H7 (cell line): ENCODE measurements at regions not wholly inside any gene's neighbourhood (a gene's known extent, or its start where the extent isn't known, plus 50 kb on each side); places are given as distances from the start of the nearest gene placed in this dataset.

Experiments
- DNase-seq: peaks from one replicate; pipeline ENCODE4 v3.0.0; 2012
- H3K27me3 ChIP-seq: 2 replicates; pipeline ENCODE4 v1.6.0; 2011; ENCODE audit warnings: mild to moderate bottlenecking, low read length; ENCODE audit not compliant: control insufficient read depth, insufficient read depth
- H3K36me3 ChIP-seq: replicated peaks from 2 replicates; pipeline ENCODE4 v1.5.1; 2011; ENCODE audit warnings: low read length; ENCODE audit not compliant: control insufficient read depth, insufficient read depth
- H3K4me3 ChIP-seq: 2 replicates; pipeline ENCODE4 v1.5.1; 2011; ENCODE audit warnings: low read depth, mild to moderate bottlenecking, control low read depth, low read length, moderate library complexity; ENCODE audit not compliant: insufficient read depth

DNA sequence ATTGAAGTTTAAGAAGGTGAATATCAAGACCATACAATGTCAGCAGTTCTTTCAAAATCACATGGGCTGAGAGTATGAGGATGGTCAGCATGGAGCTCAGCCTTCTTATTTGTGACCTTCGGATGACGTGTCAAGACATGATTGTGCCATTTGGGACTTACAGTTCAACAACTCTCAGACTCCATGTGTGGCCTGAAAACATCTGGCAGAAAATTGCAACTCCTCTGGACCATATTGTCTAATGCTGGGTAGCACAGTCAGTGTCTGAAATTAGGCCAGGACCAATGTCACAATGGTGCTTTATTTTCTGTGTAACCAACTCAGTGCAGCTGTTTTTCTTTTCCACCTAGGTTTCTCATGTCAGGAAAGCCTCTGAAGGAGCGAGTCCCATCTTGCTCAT is 483.5 kb upstream of the PKN2 start:
- H3K36me3 ChIP-seq: no peaks in the 10 kb centered on the region
- no peak for DNase-seq
- H3K4me3 ChIP-seq: no peak overlapping the region
- H3K27me3 ChIP-seq: no peaks in the 10 kb centered on the region

DNA sequence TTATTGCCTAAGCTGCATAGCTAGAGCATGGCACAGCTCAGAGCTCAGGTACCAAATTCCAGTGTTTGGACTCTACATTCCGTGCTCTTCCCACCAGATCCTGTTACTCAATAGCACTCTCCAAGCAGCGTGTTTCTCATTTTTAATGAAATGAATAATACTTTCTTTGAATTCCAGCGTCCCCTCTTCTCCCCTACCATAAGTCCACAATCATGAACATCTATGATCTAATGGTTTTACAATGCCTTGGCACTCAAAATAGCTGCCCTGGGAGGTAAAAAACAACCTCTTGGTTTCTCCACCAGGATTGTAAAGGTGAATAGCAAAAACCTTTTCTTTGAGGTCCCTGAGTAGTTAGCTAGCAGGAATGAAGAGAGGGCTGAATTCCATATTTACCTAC is 480.0 kb upstream of the PKN2 start:
- Histone ChIP-seq H3K27me3 (no peaks in the 10 kb centered on the region), H3K36me3 (no peaks in the 10 kb centered on the region), H3K4me3 (no peak overlapping the region)
- DNase-seq: no peak

DNA sequence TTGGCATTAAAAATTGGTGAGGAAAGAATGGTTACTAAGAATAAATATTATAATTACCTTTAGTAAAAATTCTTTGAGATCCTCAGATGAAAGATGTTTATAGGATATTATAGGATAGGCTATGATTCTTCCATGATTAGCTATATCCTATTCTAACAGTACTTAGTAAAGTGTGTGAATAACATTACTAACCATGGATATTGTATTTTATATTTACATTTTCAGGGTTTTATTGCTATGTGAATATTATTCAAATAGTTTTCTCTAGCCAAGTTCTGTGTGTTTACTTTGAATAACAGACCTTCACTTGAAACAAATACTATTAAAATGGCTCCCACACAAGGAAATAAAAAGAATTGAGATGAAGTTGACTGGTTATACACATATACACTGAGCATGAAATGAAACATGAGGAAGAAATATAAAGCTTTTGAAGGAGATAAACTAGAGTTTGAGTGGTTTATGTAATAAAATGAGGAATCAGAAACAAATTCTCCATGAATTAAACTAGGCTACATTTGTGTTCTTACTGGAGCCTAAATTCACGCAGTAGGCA is 479.4 kb upstream of the PKN2 start:
- DNase-seq: no peak
- H3K4me3 ChIP-seq: no peak overlapping the region
- H3K27me3 ChIP-seq: no peaks in the 10 kb centered on the region
- H3K36me3 ChIP-seq: no peaks in the 10 kb centered on the region

DNA sequence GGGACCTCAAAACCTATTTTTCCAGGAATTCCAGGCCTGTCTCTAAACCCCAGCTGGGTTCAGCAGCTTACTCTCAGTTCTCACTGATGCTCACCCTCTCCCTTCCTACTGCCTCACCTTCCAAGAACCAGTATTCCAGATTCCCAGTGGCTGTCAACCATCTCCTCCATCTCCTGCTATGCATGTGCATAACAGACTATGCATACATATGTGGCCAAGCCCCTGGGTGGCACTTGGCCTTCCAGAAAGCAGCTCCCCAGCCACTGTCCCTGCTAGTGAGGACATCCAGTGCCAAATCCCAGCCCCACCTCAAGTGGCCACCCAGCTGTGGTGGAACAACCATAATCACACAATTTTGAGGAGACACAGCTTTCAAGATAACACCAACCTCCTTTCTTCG is 475.7 kb upstream of the PKN2 start:
- no peak for DNase-seq
- no peaks in the 10 kb centered on the region for H3K27me3 ChIP-seq

DNA sequence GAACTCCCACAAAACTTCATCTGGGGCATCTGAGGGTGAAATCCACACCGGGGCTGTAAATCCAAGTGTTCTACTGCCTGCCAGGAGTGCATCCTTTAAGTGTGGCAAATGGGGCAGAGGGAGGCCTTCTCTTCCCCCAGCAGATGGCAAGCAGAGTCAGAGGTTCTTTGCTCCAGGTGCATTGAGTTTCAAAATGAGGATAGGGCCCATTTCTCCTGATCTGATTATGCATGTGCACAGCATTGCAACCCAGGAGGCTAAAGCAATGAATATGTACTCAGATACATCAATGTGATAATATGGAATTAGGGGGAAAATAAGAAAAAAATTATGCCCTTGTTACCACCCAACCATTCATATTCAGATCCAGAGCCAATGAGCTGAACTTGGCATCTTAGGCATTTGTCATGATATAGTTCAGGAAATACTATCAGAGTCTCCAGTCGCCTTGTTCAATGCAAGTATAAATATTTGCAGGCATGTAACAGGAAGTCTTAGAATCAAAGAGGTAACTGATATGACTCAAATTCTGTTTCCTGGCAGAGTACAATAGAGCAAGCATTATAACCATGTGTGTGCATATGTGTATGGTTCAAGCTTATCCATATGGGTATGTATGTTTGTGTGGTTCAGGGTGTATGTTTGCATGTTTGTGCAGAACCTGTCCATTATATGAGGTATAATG is 473.8 kb upstream of the PKN2 start:
- no peaks in the 10 kb centered on the region for H3K36me3 ChIP-seq
- DNase-seq: no peak
- no peaks in the 10 kb centered on the region for H3K27me3 ChIP-seq
- no peak overlapping the region for H3K4me3 ChIP-seq

More for the DNA sequence above, 475.7 kb upstream of the PKN2 start:
- H3K4me3 ChIP-seq: no peak overlapping the region
- no peaks in the 10 kb centered on the region for H3K36me3 ChIP-seq

DNA sequence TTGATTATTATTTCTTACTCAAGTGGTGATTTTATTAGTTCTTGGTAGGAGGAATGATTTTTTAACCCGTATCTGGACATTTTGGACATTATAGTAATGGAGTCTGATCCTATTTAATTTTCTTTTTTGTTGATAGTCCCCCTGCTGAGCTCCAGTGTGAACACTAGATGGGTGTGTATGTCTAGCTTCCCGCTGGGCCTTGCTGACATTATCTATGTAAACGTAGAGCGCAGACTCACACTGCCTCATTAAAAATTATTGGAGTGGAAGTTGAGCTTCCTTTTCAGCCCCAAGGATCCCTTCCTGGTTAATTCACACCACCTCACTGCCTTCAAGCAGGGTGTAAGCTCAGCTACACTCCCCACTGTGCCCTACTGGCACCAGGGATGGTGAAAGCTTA is 467.6 kb upstream of the PKN2 start:
- Histone ChIP-seq H3K27me3 (no peaks in the 10 kb centered on the region), H3K36me3 (no peaks in the 10 kb centered on the region), H3K4me3 (no peak overlapping the region)
- no peak for DNase-seq

DNA sequence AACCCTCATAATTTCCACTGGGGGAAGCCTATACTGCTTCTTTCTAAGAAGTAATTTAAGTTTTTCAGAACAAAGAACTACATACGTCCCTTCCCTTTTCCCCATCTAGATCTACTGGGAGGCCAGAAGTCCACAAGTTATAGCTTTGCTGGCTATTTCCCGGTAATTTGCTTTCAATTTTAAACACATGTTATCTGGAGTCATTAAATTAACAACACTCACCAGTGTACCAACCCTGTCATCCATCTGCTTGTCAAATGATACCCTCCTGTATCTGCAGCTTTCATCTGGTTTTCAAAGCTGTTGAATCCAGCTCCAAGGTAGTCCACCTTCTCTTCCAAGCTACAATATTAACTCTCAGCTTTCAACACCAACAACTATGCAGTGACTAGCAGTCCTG is 466.7 kb upstream of the PKN2 start:
- no peaks in the 10 kb centered on the region for H3K27me3 ChIP-seq
- DNase-seq: no peak
- H3K4me3 ChIP-seq: no peak overlapping the region
- H3K36me3 ChIP-seq: no peaks in the 10 kb centered on the region

DNA sequence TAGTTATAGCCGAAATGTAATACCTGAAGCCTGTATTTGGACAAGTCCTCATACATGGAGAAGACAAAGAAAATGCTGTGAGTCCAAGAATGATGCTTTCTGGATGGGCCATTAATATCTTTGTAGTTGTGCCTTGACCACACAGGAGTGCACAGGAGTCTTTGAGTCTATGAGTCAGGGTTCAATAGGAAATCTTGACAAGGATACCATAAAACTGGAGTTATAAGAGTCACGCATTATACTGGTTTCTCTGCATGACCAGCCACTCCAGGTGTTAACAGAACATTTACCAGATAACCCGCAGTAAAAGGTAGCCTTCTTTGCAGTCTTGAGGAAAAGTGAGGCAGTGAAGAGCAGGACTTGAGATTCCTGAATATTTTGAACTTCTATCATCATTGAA is 464.6 kb upstream of the PKN2 start:
- Histone ChIP-seq H3K36me3 (no peaks in the 10 kb centered on the region), H3K4me3 (no peak overlapping the region), H3K27me3 (no peaks in the 10 kb centered on the region)
- no peak for DNase-seq

DNA sequence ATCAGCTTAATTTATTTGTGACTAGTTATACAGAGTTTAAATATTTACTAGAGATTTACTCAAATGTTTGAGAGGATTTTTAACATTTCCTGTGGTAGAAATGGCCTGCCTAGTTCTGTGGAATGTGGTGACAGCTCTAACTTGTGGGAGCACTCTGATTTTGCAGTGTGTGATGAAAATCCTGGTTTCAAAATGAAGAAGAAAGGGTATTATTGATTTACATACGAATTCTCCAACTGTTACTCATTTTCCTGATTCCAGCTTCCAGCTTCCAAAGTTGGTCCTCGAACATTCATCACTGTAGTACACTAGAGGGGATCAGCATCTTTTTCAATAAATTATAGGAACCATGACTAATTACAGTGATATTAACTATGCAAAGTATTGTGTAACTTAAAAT is 462.7 kb upstream of the PKN2 start:
- Histone ChIP-seq H3K4me3 (no peak overlapping the region), H3K36me3 (no peaks in the 10 kb centered on the region), H3K27me3 (no peaks in the 10 kb centered on the region)
- DNase-seq: no peak

DNA sequence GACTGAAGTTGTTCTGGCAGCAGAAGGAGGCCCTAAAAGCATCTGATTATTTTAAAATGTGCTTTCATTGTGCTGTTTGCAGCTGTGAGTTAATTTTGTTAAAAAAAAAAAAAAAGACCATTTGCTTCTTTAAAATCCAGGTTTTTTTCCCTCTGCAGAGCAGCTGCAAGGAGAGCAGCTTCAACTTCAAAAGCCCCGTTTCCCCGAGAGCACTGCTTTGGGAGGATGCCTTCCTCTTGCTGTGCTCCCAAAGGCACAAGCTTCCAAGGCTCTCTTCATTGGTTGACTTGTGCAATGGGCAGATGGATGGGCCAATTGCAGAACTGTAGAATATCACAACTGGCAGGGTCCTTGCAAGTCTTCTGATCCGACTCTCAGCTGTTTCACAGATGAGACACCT is 459.2 kb upstream of the PKN2 start:
- H3K4me3 ChIP-seq: no peak overlapping the region
- no peak for DNase-seq
- H3K27me3 ChIP-seq: no peaks in the 10 kb centered on the region
- H3K36me3 ChIP-seq: no peaks in the 10 kb centered on the region

DNA sequence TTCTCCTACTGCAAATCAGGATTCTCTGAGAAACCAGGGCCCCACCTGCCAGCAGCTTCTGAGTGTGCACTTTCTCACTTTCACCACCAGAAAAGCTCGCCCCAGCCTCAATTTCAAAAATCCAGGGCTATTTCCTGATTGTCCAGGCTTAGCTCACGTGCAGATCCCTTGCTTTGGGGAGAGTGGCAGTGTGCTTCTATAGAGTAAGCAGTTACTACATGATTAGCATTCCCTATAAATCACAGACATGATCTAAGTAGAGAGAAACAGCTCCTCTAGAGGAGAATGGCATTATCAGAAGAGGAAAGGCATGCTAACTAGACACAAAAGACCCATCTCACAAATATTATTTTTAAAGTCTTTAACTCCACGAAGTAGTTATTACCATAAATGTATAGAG is 456.0 kb upstream of the PKN2 start:
- peak; percentile 8 for DNase-seq
- Histone ChIP-seq H3K27me3 (no peaks in the 10 kb centered on the region), H3K36me3 (no peaks in the 10 kb centered on the region), H3K4me3 (no peak overlapping the region)

DNA sequence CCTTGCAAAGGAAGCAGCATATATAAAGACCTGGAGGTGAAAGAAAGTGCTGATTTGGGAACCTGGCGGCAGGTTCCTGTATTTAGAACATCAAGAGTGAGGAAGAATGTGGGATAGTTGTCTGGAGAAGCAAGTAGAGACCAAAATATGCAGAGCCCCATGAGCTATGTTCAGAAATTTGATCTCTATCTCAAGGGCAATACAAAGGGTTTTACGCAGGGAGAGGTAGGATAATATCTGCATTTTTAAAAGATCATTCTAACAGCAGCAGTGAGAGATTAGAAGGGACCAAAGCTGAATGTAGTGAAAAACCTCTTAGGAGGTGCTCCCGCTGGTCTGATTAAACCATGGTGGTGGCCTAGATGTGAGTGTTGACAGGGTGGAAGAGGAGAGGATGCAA is 453.9 kb upstream of the PKN2 start:
- no peak for DNase-seq
- Histone ChIP-seq H3K36me3 (no peaks in the 10 kb centered on the region), H3K27me3 (no peaks in the 10 kb centered on the region), H3K4me3 (no peak overlapping the region)

DNA sequence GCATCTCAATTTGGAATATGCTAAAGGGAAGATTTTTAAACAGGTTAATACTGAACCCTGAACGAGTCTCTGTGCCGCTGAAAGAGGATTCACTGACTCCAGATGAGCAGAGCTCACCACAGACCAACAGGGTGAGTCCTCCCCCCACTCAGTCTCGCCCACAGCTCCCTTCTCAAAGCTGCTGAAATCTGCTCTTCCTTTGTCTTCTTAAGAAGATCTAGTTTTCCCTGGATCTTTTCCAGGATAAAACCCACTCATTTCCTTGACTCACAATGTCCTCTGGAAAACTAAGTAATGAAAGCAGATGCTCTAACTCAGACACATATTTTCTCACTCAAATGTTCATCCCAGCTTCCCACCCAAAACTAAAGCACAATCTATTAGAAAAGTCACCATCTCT is 447.0 kb upstream of the PKN2 start:
- Histone ChIP-seq H3K36me3 (no peaks in the 10 kb centered on the region), H3K27me3 (no peaks in the 10 kb centered on the region), H3K4me3 (no peak overlapping the region)
- DNase-seq: no peak

DNA sequence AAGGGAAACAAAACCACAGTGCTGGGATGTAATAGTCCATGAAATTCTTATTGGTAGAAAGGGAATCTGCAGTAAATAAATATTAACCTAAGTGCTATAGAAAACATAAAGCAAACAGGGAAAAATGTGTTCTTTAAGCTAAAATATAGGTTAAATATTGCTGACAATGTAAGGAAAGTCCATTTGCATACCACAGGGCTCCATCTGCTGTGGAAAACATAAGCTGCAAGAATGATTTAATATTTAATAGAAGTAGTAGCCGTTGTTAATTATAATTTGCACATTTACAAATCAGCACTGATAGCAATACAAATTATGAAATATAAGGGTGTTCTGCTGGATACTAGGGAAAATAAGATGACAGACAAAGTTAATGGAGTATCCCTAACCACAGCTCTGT is 444.9 kb upstream of the PKN2 start:
- H3K36me3 ChIP-seq: no peaks in the 10 kb centered on the region
- H3K27me3 ChIP-seq: no peaks in the 10 kb centered on the region
- no peak overlapping the region for H3K4me3 ChIP-seq
- no peak for DNase-seq

DNA sequence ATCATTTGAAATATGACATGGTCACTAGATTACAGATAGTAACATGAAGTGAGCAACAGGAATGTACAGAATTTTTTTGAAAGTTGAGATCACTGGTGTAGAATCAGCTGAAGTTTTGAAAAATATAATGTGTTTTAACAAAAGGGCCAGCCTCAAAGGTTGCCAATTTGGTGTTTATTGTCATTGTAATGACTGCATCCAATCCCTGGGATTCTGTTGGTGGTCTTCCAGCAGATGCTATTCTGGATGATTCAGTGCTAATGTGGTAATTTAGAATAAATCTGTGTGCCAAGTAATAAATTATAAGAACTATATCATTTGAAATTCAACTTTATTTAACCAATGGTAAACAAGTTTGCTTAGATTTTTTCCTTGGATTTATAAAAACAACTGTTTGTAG is 436.4 kb upstream of the PKN2 start:
- Histone ChIP-seq H3K27me3 (no peaks in the 10 kb centered on the region), H3K4me3 (no peak overlapping the region), H3K36me3 (no peaks in the 10 kb centered on the region)
- no peak for DNase-seq

DNA sequence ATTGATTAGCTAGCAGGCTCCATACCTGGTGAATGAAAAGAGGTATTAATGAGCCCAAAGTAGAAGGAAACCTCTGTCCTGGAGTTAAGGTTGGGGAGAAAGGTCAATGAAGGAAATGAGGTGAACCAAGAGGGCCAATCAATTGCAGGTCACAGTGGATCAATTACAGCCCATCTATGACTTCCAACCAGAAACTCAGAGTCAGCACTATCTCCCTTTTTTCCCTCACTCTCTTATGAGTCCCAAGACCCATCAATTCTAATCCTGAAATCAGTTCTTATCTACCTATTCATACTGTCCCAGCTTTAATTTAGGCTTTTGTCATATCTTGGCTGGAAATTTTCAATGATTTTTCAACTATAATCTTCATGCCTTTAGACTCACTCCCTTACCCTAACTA is 433.2 kb upstream of the PKN2 start:
- no peak for DNase-seq
- Histone ChIP-seq H3K4me3 (no peak overlapping the region), H3K27me3 (no peaks in the 10 kb centered on the region), H3K36me3 (no peaks in the 10 kb centered on the region)
